Neutrophil (primary cell): ENCODE measurements at regions not wholly inside any gene's neighbourhood (a gene's known extent, or its start where the extent isn't known, plus 50 kb on each side); places are given as distances from the start of the nearest gene placed in this dataset.

Source experiments
- H3K27ac ChIP-seq: fragments of 200-600 bp; sonication (generic); 2 replicates; pipeline ENCODE4 v1.5.1; 2016; ENCODE audit warnings: mild to moderate bottlenecking, moderate library complexity
- H3K27me3 ChIP-seq: fragments of 200-600 bp; sonication (generic); 2 replicates; pipeline ENCODE4 v1.6.0; 2016; ENCODE audit warnings: mild to moderate bottlenecking
- H3K36me3 ChIP-seq: fragments of 200-600 bp; sonication (generic); 2 replicates; pipeline ENCODE4 v1.5.1; 2017
- H3K4me1 ChIP-seq, 2 experiments: fragments of 200-600 bp in 1 of 2; sonication (generic) in 1 of 2; 1 replicate in 1 of 2; 2 replicates in 1 of 2; pipeline versions ENCODE4 v1.5.1 to v1.6.1; 2013 to 2016; ENCODE audit warnings: low read depth in 1 of 2, low read length in 1 of 2, mild to moderate bottlenecking in 1 of 2, moderate library complexity in 1 of 2; ENCODE audit not compliant: control insufficient read depth in 1 of 2, insufficient read depth in 1 of 2
- H3K4me3 ChIP-seq, 2 experiments: fragments of 200-600 bp in 1 of 2; sonication (generic) in 1 of 2; 1 replicate in 1 of 2; 2 replicates in 1 of 2; pipeline ENCODE4 v1.5.1; 2013 to 2016; ENCODE audit warnings: low read depth in 1 of 2, low read length in 1 of 2, mild to moderate bottlenecking in 1 of 2, moderate library complexity in 1 of 2
- H3K9me3 ChIP-seq: fragments of 200-600 bp; sonication (generic); 2 replicates; pipeline ENCODE4 v1.5.1; 2016
- TF ChIP-seq, protein P1 (sequence below): fragments of 200-600 bp; sonication (generic); IDR thresholded peaks from 2 replicates; pipeline ENCODE4 v1.5.1; 2016; ENCODE audit warnings: antibody characterized with exemption

DNA sequence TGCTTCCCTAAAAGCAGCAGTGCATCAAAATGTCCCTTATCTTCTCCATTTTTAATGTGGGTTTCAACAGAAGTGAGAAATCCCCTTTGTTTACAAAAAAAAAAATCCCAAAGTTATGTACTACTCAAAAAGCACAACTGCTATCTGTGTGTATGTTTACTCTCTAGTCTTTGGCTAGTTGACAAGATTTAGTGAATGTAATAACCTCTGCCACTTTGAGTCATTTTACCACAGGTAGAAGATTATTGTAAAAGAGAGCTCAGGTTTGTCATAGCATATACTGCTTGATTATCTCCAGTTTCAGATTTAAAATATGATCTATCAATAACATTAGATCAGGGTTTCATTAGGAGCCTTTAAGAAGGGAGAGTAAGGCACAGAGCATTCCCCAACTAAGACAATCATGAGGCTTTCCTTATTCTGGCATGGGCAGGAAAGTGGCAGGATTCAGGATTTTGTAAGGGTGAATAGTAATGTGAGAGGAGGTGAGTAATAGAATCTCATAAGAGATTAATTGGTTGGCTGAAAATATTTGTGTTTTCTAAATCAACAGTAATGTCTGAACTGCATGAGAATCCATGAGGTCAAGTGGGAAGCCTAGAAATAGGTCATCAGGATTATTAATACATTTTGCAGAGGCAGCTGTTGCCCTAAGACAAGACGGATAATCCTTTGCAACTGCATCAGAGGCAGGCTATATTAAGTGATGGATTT lies 1780.3 kb upstream of the LRRTM1 start:
- no peak overlapping the region for H3K4me3 ChIP-seq
- no peaks in the 10 kb centered on the region for H3K4me1 ChIP-seq
- no peaks in the 10 kb centered on the region for H3K36me3 ChIP-seq
- H3K9me3 ChIP-seq = no peaks in the 10 kb centered on the region
- TF ChIP-seq, protein P1, sequence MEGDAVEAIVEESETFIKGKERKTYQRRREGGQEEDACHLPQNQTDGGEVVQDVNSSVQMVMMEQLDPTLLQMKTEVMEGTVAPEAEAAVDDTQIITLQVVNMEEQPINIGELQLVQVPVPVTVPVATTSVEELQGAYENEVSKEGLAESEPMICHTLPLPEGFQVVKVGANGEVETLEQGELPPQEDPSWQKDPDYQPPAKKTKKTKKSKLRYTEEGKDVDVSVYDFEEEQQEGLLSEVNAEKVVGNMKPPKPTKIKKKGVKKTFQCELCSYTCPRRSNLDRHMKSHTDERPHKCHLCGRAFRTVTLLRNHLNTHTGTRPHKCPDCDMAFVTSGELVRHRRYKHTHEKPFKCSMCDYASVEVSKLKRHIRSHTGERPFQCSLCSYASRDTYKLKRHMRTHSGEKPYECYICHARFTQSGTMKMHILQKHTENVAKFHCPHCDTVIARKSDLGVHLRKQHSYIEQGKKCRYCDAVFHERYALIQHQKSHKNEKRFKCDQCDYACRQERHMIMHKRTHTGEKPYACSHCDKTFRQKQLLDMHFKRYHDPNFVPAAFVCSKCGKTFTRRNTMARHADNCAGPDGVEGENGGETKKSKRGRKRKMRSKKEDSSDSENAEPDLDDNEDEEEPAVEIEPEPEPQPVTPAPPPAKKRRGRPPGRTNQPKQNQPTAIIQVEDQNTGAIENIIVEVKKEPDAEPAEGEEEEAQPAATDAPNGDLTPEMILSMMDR = no peak
- H3K27ac ChIP-seq = no peak overlapping the region
- no peaks in the 10 kb centered on the region for H3K27me3 ChIP-seq

GRCh38 chr2:82075875-82076274 lies 1771.3 kb upstream of the LRRTM1 start:
- H3K36me3 ChIP-seq = no peaks in the 10 kb centered on the region
- no peaks in the 10 kb centered on the region for H3K27me3 ChIP-seq
- no peaks in the 10 kb centered on the region for H3K9me3 ChIP-seq
- H3K4me3 ChIP-seq = no peak overlapping the region
- TF ChIP-seq, protein P1 = no peak
- no peaks in the 10 kb centered on the region for H3K4me1 ChIP-seq
- no peak overlapping the region for H3K27ac ChIP-seq

DNA sequence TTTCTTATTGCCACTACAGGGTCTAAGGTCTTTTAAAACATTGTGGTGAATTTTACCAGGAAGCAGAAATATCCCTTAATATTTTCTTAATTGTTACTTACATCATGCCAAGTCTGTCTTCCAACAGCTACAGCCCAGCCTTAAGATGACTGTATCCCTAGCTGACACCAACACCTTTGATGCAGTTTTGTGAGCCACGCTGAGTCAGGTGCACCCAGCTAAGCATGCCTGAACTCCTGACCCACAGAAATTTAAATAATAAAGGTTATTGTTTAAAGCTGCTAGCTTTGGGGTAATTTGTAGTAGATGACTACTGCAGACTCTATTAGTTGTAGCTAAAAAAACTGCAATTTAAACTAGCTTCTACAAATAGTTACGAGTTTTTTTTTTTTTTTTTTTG lies 1757.9 kb upstream of the LRRTM1 start:
- no peak overlapping the region for H3K27ac ChIP-seq
- H3K36me3 ChIP-seq = no peaks in the 10 kb centered on the region
- no peak overlapping the region for H3K4me3 ChIP-seq
- H3K4me1 ChIP-seq = no peaks in the 10 kb centered on the region
- no peaks in the 10 kb centered on the region for H3K27me3 ChIP-seq
- H3K9me3 ChIP-seq = no peaks in the 10 kb centered on the region
- TF ChIP-seq, protein P1 = no peak

DNA sequence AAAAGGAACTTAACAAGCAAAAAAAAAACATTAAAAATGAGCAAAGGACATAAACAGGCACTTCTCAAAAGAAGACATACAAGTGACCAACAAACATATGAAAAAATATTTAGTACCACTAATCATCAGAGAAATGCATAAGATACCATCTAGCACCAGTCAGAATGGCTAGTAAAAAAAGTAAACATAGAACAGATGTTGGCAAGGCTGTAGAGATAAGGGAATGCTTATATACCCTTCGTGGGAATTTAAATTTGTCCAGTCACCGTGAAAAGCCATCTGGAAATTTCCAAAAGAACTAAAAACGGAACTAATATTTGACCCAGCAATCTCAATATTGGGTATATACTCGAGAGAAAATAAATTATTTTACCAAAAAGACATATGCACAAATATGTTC lies 1751.3 kb upstream of the LRRTM1 start:
- H3K4me3 ChIP-seq = no peak overlapping the region
- H3K9me3 ChIP-seq = no peaks in the 10 kb centered on the region
- no peaks in the 10 kb centered on the region for H3K27me3 ChIP-seq
- TF ChIP-seq, protein P1 = no peak
- H3K4me1 ChIP-seq = no peaks in the 10 kb centered on the region
- no peak overlapping the region for H3K27ac ChIP-seq
- no peaks in the 10 kb centered on the region for H3K36me3 ChIP-seq

DNA sequence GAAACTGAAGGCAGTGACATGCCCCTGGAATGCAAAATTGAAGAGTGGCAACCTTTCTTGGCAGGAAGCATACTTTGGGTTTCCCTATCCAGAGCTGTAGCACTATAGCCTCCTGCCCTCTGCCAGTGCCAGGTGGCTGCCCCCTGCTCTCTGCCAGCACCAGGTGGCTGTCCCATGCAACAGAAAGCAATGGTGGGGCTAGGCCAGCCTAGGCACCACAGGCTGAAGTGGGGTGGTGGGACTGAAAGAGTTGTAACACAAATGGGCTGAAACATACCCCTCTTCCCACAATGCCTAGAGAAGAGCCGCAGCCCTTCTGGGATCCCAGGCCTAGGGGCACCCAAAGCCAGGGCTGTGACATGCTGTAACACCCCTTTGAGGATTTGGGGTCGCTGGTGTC lies 1739.3 kb upstream of the LRRTM1 start:
- TF ChIP-seq, protein P1 = no peak
- no peak overlapping the region for H3K4me3 ChIP-seq
- no peaks in the 10 kb centered on the region for H3K4me1 ChIP-seq
- H3K36me3 ChIP-seq = no peaks in the 10 kb centered on the region
- peaks cover 3% of the 10 kb centered on the region for H3K9me3 ChIP-seq
- H3K27me3 ChIP-seq = no peaks in the 10 kb centered on the region
- no peak overlapping the region for H3K27ac ChIP-seq
